AG09319 (cell line): ENCODE measurements at regions not wholly inside any gene's neighbourhood (a gene's known extent, or its start where the extent isn't known, plus 50 kb on each side); places are given as distances from the start of the nearest gene placed in this dataset.
"Not testable (repeated sequence)": the region's sequence is repeated elsewhere in the genome, so short reads cannot be mapped to it uniquely, and the experiment has no call there.

Source experiments
- DNase-seq: peaks from one replicate; pipeline ENCODE4 v3.0.0-alpha.2; 2010; ENCODE audit warnings: low read depth; ENCODE audit errors: extremely low read depth
- TF ChIP-seq, protein P1 (sequence below): IDR thresholded peaks from 2 replicates; pipeline ENCODE4 v1.5.1; 2011; ENCODE audit warnings: low read depth, mild to moderate bottlenecking, inconsistent platforms, low read length, moderate library complexity

DNA sequence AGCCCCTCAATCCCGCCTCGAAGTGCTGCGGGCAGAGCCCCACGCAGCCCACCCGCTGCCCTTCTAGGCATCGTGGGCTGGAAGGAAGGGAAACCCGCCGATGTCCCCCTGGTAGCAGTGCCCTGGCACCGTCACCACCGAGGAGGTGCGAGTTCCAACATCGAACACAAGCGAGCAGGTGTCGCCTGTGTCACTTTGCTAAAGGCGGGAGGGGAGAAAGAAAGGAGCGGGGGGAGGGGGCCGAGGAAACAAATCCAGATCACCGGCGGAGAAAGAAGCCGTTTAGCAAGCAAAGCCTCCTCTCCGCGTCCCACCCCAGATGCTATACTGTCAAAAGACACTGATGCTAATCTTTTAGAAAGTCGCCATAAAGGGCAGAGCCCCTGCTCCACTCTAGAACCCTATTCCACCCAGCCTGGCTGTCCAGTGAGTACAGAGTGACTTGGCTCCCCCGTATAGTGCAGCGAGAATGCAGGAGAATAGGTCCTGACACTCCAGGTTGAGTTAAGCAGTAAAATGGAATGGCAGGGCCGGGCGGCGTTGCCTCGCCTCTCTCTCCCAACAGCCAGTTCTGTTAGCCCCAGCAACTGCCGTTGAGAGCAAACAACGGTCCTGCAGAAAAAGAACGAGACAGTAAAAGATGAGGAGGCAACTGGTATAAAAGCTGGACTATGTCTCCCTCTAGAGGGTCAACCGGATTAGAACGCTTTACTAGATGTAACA is 67.9 kb upstream of the USP15 start:
- TF ChIP-seq, protein P1, sequence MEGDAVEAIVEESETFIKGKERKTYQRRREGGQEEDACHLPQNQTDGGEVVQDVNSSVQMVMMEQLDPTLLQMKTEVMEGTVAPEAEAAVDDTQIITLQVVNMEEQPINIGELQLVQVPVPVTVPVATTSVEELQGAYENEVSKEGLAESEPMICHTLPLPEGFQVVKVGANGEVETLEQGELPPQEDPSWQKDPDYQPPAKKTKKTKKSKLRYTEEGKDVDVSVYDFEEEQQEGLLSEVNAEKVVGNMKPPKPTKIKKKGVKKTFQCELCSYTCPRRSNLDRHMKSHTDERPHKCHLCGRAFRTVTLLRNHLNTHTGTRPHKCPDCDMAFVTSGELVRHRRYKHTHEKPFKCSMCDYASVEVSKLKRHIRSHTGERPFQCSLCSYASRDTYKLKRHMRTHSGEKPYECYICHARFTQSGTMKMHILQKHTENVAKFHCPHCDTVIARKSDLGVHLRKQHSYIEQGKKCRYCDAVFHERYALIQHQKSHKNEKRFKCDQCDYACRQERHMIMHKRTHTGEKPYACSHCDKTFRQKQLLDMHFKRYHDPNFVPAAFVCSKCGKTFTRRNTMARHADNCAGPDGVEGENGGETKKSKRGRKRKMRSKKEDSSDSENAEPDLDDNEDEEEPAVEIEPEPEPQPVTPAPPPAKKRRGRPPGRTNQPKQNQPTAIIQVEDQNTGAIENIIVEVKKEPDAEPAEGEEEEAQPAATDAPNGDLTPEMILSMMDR = peak; percentile 71
- DNase-seq = peak; percentile 49

- no peak for DNase-seq
- TF ChIP-seq, protein P1 = no peak
Observed at GRCh38 chr12:62192903-62193250, 67.3 kb upstream of the USP15 start.

DNA sequence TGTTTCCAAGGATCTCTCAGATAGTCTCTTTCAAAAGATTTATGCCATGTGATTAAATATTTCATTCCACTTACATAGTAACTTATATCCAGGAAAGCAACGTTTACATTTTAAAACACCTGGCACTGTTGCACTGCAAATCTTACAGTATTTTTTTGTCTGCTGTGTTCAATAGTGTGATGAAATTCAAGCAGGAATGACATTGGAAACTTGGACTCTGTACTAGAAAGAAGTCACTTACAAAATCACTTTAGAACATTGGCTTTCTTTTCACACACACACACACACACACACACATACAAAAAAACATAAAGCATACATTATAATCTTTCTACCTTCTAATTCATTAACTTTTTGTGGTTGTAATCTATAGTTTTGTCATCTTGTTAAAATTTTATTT is 66.2 kb upstream of the USP15 start:
- DNase-seq = no peak
- TF ChIP-seq, protein P1 = no peak

- TF ChIP-seq, protein P1 = no peak
- no peak for DNase-seq
Observed at GRCh38 chr12:62194616-62195015, 65.6 kb upstream of the USP15 start.

GRCh38 chr12:62196146-62196545 is 64.1 kb upstream of the USP15 start:
- DNase-seq = no peak
- TF ChIP-seq, protein P1 = no peak

DNA sequence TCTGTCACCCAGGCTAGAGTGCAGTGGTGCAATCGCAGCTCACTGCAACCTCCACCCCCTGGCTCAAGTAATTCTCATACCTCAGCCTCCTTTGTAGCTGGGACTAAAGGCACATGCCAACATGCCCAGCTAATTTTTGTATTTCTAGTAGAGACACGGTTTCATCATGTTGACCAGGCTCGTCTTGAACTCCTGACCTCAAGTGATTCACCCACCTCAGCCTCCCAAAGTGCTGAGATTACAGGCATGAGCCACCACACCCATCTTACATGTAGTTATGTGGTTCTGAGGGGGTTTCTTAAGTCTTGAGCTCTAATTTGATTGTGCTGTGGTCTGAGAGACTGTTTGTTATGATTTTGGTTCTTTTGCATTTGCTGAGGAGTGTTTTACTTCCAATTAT is 57.3 kb upstream of the USP15 start:
- not testable (repeated sequence) for DNase-seq

- TF ChIP-seq, protein P1 = no peak
- DNase-seq = no peak
Observed at GRCh38 chr12:62205346-62205745, 54.9 kb upstream of the USP15 start.

DNA sequence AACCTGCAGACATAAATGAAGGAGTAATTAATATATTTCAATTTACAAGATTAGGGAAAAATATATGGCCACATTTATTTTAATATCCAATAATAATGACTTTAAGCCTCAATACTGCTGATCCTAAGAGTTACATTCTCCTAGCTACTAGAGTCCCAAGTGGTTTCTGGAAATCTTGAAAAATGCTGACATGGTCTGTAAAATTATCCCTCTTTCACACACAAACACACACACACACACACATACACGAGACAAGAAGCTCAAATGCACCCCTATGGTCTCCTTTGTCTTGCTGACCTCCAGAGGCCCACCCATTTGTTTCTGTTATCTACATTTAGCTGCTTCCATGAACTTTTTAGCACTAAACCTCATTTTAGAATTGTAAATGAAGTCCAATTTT is 53.0 kb upstream of the USP15 start:
- TF ChIP-seq, protein P1 = no peak
- DNase-seq = no peak
